ENCODE measurements at regions not wholly inside any gene's neighbourhood (a gene's known extent, or its start where the extent isn't known, plus 50 kb on each side); places are given as distances from the start of the nearest gene placed in this dataset.
"Not testable (repeated sequence)": the region's sequence is repeated elsewhere in the genome, so short reads cannot be mapped to it uniquely, and the experiment has no call there.

DNA sequence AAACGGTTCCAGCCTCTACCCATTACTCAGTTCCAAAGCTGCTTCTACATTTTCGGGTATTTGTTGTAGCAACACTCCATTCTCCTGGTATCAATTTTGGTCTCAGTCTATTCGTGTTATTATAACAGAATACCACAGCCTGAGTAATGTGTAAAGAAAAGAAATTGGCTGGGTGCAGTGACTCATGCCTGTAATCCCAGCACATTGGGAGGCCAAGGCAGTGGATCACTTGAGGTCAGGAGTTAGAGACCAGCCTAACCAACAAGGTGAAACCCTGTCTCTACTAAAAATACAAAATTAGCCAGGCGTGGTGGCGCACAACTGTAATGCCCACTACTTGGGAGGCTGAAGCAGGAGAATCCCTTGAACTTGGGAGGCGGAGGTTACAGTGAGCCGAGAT lies 213.9 kb downstream of the SPATA31A6 start:
- not testable (repeated sequence) for H3K4me3 Mint-ChIP-seq; H3K4me1 Mint-ChIP-seq (ENCODE audit: low read depth); H3K36me3 Mint-ChIP-seq (ENCODE audit: insufficient read depth in 2 of 2); H3K9me3 Mint-ChIP-seq; H3K27me3 Mint-ChIP-seq (ENCODE audit: low read depth)
- H3K27ac Mint-ChIP-seq, result peak overlapping the region; percentile 20
- DNase-seq, result peak in 1 of 2 donors; percentile 14
- peak; percentile 45 to 60 for ATAC-seq (replicated peaks in 1 of 2)

GRCh38 chr9:42402919-42403318 lies 219.5 kb downstream of the SPATA31A6 start:
- DNase-seq; H3K27me3 Mint-ChIP-seq (ENCODE audit: low read depth); H3K36me3 Mint-ChIP-seq (ENCODE audit: insufficient read depth in 2 of 2); H3K9me3 Mint-ChIP-seq; ATAC-seq (replicated peaks in 1 of 2); H3K4me3 Mint-ChIP-seq; H3K27ac Mint-ChIP-seq; H3K4me1 Mint-ChIP-seq (ENCODE audit: low read depth): not testable (repeated sequence)

DNA sequence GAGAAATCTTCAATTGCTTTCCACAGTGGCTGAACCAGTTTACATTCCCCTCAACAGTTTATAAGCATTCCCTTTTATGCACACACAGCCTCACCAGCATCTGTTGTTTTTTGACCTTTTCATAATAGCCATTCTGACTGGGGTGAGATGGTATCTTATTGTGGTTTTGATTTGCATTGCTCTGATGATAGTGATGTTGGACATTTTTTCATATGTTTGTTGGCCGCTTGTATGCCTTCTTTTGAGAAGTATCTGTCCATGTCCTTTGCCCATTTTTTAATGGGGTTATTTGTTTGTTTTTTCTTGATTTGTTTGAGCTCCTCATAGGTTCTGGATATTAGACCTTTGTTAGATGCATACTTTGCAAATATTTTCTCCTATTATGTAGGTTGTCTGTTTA lies 226.1 kb downstream of the SPATA31A6 start:
- not testable (repeated sequence) for H3K27ac Mint-ChIP-seq; ATAC-seq (replicated peaks in 1 of 2); H3K9me3 Mint-ChIP-seq; H3K27me3 Mint-ChIP-seq (ENCODE audit: low read depth); H3K4me3 Mint-ChIP-seq; H3K36me3 Mint-ChIP-seq (ENCODE audit: insufficient read depth in 2 of 2); DNase-seq; H3K4me1 Mint-ChIP-seq (ENCODE audit: low read depth)

DNA sequence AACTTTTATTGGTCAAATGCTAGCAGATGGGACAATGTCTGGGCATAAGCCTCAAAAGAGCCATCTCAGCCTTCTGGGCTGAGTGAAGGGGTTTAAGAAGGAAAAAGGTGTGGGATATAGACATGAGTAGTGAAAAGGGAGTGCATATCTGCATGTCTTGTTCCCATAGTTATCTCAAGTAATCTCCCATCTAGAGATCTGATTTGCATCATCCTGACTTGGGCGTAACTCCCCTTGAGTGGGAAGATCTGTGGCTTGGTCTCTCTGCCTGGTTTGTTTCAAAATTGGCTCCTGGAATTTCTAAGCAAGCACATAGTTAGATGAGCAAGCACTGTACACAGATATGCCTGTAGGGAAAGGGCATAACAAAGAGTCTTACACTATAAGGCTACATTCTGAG lies 228.9 kb downstream of the SPATA31A6 start:
- not testable (repeated sequence) for DNase-seq; H3K9me3 Mint-ChIP-seq; H3K4me3 Mint-ChIP-seq; H3K27ac Mint-ChIP-seq; H3K4me1 Mint-ChIP-seq (ENCODE audit: low read depth); H3K27me3 Mint-ChIP-seq (ENCODE audit: low read depth); ATAC-seq (replicated peaks in 1 of 2); H3K36me3 Mint-ChIP-seq (ENCODE audit: insufficient read depth in 2 of 2)

GRCh38 chr9:42414865-42415264 lies 231.4 kb downstream of the SPATA31A6 start:
- H3K27ac Mint-ChIP-seq; H3K27me3 Mint-ChIP-seq (ENCODE audit: low read depth); H3K36me3 Mint-ChIP-seq (ENCODE audit: insufficient read depth in 2 of 2); H3K4me1 Mint-ChIP-seq (ENCODE audit: low read depth); ATAC-seq (replicated peaks in 1 of 2); H3K9me3 Mint-ChIP-seq; DNase-seq; H3K4me3 Mint-ChIP-seq: not testable (repeated sequence)

GRCh38 chr9:42419652-42420051 lies 236.2 kb downstream of the SPATA31A6 start:
- not testable (repeated sequence) for H3K4me3 Mint-ChIP-seq; H3K4me1 Mint-ChIP-seq (ENCODE audit: low read depth); H3K36me3 Mint-ChIP-seq (ENCODE audit: insufficient read depth in 2 of 2); H3K27me3 Mint-ChIP-seq (ENCODE audit: low read depth); H3K27ac Mint-ChIP-seq; H3K9me3 Mint-ChIP-seq; DNase-seq; ATAC-seq (replicated peaks in 1 of 2)

- not testable (repeated sequence) for H3K27ac Mint-ChIP-seq; H3K4me1 Mint-ChIP-seq (ENCODE audit: low read depth); DNase-seq; H3K9me3 Mint-ChIP-seq; ATAC-seq (replicated peaks in 1 of 2); H3K4me3 Mint-ChIP-seq; H3K36me3 Mint-ChIP-seq (ENCODE audit: insufficient read depth in 2 of 2); H3K27me3 Mint-ChIP-seq (ENCODE audit: low read depth)
Observed at GRCh38 chr9:42420324-42420723, 236.9 kb downstream of the SPATA31A6 start.

DNA sequence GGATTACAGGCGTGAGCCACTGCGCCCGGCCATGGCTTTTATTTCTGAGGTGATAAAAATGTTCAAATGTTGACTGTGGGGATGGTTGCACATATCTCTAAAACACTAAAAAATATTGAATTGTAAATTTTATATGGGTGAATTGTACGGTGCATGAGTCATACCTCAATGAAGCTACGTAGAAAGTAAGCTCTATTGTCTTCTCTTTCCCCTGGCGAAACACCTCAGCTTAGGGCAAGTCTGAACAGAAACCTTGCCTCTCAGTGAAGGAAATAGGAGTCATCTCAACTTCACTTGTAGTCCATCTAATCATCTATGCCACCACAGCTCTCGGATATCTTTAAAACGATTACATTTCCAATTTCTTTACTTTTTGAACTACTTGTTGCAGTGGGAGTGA lies 238.2 kb downstream of the SPATA31A6 start:
- not testable (repeated sequence) for H3K4me1 Mint-ChIP-seq (ENCODE audit: low read depth); H3K36me3 Mint-ChIP-seq (ENCODE audit: insufficient read depth in 2 of 2); H3K27ac Mint-ChIP-seq; DNase-seq; H3K27me3 Mint-ChIP-seq (ENCODE audit: low read depth); H3K4me3 Mint-ChIP-seq; H3K9me3 Mint-ChIP-seq; ATAC-seq (replicated peaks in 1 of 2)

DNA sequence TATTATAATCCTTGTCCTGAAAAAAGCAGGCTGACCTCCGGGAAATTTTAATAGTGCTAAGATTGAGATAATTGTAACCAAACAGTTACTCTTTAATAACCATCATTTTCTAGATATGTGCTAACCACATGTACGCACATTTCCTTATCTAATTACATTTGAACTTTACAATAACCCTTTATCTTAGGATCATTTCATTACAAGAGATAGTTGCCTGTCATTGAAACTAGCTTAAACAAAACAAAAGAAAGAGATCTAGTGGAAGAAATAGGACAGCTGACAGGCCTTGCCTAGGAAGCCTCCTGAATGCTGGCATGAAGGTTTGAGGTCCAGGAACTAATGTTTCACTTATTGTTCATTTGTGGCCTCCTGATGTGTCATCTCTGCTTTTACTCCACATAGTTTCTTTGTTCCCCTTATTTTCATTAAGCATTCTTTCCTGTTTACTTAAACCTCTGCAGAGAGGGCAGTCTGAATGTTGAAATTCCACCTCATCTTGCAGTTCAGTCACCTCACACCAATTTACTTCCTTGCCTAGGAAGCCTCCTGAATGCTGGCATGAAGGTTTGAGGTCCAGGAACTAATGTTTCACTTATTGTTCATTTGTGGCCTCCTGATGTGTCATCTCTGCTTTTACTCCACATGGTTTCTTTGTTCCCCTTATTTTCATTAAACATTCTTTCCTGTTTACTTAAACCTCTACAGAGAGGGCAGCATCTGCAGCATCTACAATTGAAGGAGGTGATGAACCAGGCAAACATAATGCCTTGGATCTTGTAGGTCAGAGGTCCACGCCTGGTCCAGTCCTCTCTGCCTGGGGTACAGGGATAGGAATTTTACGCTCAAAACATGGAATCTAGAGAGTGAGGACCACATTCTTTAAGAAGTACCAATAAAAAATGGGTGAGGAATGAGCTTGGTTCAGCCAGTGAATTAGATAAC lies 247.5 kb downstream of the SPATA31A6 start:
- H3K27ac Mint-ChIP-seq, result peak overlapping the region; percentile 46
- H3K9me3 Mint-ChIP-seq; H3K27me3 Mint-ChIP-seq (ENCODE audit: low read depth); H3K36me3 Mint-ChIP-seq (ENCODE audit: insufficient read depth in 2 of 2); DNase-seq; H3K4me3 Mint-ChIP-seq; ATAC-seq (replicated peaks in 1 of 2); H3K4me1 Mint-ChIP-seq (ENCODE audit: low read depth): not testable (repeated sequence)

DNA sequence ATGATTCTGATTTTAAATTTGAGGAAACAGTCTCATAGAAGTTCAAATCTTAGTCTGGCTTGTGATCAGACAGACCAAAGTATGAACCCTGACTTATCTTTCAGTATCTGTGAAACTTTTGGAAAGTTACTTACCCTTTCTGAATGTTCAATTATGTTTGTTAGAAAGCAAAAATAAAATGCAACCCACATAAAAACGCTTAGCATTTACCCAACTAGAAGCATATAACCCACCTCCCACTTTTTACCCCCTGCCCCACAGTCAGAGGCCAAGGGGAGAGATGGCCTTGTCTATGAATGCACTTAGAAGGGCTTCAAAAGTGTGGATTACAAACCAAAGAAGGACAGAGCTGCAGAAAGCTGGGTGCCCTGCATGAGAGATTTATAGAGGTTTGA lies 248.2 kb downstream of the SPATA31A6 start:
- H3K4me1 Mint-ChIP-seq (ENCODE audit: low read depth); ATAC-seq (replicated peaks in 1 of 2); H3K27me3 Mint-ChIP-seq (ENCODE audit: low read depth); H3K9me3 Mint-ChIP-seq; H3K36me3 Mint-ChIP-seq (ENCODE audit: insufficient read depth in 2 of 2); DNase-seq; H3K4me3 Mint-ChIP-seq: not testable (repeated sequence)
- H3K27ac Mint-ChIP-seq, result peak overlapping the region; percentile 46

DNA sequence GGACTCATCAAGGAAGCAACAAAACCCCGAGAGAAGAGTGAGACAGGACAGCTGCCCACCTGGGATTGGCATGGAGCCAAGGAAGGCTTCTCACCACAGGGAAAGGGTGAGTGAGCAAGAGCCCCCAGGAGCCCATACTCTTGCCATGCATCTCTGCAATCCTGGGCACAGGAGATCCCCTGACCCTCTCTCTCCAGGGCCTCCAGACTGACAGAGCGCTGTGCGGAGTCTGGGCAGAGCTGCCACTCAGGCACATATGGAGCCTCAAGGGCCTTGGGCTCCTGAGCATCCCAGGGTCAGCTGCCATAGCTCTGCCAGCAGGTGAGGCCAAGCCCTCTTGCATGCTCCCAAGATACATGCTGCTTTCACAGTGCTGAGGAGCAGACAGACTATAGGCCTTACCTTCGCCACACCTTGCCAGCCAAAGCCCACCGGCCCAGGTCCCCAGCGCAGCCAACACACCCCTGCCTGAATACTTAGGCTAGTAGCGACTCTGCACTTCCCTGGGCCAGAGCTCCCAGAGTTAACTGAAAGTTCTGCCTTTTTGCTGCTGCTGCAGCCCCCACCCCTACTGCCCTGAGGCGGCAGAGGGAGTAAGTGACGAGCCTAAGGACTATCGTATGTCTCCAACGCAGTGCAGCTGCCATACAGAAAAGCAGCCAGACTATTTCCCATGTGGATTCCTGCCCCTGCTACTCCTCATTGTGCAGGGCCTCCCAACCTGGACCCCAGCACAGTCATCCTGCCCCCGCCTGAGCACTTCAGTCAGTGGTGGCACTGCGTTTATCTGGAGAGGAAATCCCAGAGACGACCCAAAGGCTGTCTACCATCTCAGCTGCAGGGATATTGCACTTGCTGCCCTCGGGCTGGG lies 251.6 kb downstream of the SPATA31A6 start:
- not testable (repeated sequence) for H3K27me3 Mint-ChIP-seq (ENCODE audit: low read depth); H3K4me1 Mint-ChIP-seq (ENCODE audit: low read depth); H3K27ac Mint-ChIP-seq; DNase-seq; H3K4me3 Mint-ChIP-seq; H3K9me3 Mint-ChIP-seq; H3K36me3 Mint-ChIP-seq (ENCODE audit: insufficient read depth in 2 of 2)
- ATAC-seq (replicated peaks in 1 of 2), result peak in 1 of 2 donors; percentile 26

GRCh38 chr9:42435715-42436342 lies 252.4 kb downstream of the SPATA31A6 start:
- H3K36me3 Mint-ChIP-seq (ENCODE audit: insufficient read depth in 2 of 2); H3K4me1 Mint-ChIP-seq (ENCODE audit: low read depth); H3K27me3 Mint-ChIP-seq (ENCODE audit: low read depth); H3K27ac Mint-ChIP-seq; H3K9me3 Mint-ChIP-seq; DNase-seq; H3K4me3 Mint-ChIP-seq: not testable (repeated sequence)
- ATAC-seq (replicated peaks in 1 of 2), result peak in 1 of 2 donors; percentile 19

All from activated T-cell treated with anti-CD3 and anti-CD28 coated beads, Interleukin-2, amount 50 U/mL, for 72 hours (primary cell).